H1 (cell line): ENCODE measurements at regions not wholly inside any gene's neighbourhood (a gene's known extent, or its start where the extent isn't known, plus 50 kb on each side); places are given as distances from the start of the nearest gene placed in this dataset.

Experiments used
- CTCF ChIA-PET: fragments of 300-600 bp; sonication (Branson Sonifier 250); formaldehyde crosslinking; loops from one replicate; lab custom pipeline; 2021; ENCODE audit not compliant: partially characterized antibody; lab: Charles Lee
- POLR2A ChIA-PET: fragments of 300-600 bp; sonication (Branson Sonifier 250); formaldehyde crosslinking; loops from one replicate; lab custom pipeline; 2021; ENCODE audit warnings: inconsistent platforms; ENCODE audit not compliant: partially characterized antibody; lab: Charles Lee
- DNase-seq, 2 experiments: peaks; one replicate each; pipeline versions ENCODE4 v3.0.0 to v3.0.0-alpha.2; 2010 to 2022; ENCODE audit warnings: low spot score in 2 of 2, low read depth in 1 of 2, mixed read lengths in 1 of 2
- FAIRE-seq: peaks from 2 replicates; lab custom pipeline; 2011; peaks lifted over from hg19 to GRCh38; lab: Jason Lieb, UNC
- H2AFZ ChIP-seq: 2 replicates; pipeline ENCODE4 v1.8.1; 2012; ENCODE audit warnings: low read length, inconsistent platforms
- H2AK5ac ChIP-seq: 2 replicates; pipeline ENCODE4 v1.6.1; 2013; ENCODE audit warnings: low read depth, low read length
- H2BK120ac ChIP-seq: replicated peaks from 2 replicates; pipeline ENCODE3; 2013; ENCODE audit warnings: low read depth, low read length, inconsistent platforms
- H2BK12ac ChIP-seq: 2 replicates; pipeline ENCODE4 v1.6.1; 2013; ENCODE audit warnings: low read depth, low read length
- H2BK15ac ChIP-seq: 2 replicates; pipeline ENCODE4 v1.6.1; 2013; ENCODE audit warnings: low read length
- H2BK20ac ChIP-seq: 2 replicates; pipeline ENCODE4 v1.6.1; 2013; ENCODE audit warnings: low read length
- H2BK5ac ChIP-seq: 2 replicates; pipeline ENCODE4 v1.6.1; 2013; ENCODE audit warnings: low read depth, low read length
- H3K14ac ChIP-seq: 2 replicates; pipeline ENCODE4 v1.6.1; 2013; ENCODE audit warnings: inconsistent platforms; ENCODE audit not compliant: insufficient read length
- H3K18ac ChIP-seq: 2 replicates; pipeline ENCODE4 v1.6.1; 2013; ENCODE audit warnings: low read length; ENCODE audit errors: extremely low read depth
- H3K23ac ChIP-seq: 2 replicates; pipeline ENCODE4 v1.6.1; 2013; ENCODE audit warnings: inconsistent platforms; ENCODE audit not compliant: insufficient read length
- H3K23me2 ChIP-seq: 2 replicates; pipeline ENCODE4 v1.6.1; 2013; ENCODE audit warnings: low read depth, low read length
- H3K27ac ChIP-seq: 2 replicates; pipeline ENCODE4 v1.6.1; 2011; ENCODE audit warnings: low read depth, low read length, inconsistent platforms
- H3K27me3 ChIP-seq, 4 experiments: replicated peaks in 1 of 4; 1 replicate in 1 of 4; 2 replicates in 3 of 4; pipeline versions ENCODE4 v1.6.1 to v1.8.1; 2011 to 2013; ENCODE audit warnings: low read length in 3 of 4, mild to moderate bottlenecking in 3 of 4, inconsistent platforms in 2 of 4, mixed read lengths in 2 of 4, moderate library complexity in 1 of 4; ENCODE audit not compliant: control insufficient read depth in 3 of 4, insufficient read depth in 3 of 4; ENCODE audit errors: extremely low read depth in 1 of 4
- H3K36me3 ChIP-seq, 4 experiments: 2 replicates each; pipeline versions ENCODE4 v1.6.1 to v1.8.1; 2011 to 2013; ENCODE audit warnings: mild to moderate bottlenecking in 4 of 4, low read length in 3 of 4, moderate library complexity in 2 of 4, control low read depth in 1 of 4, inconsistent platforms in 1 of 4; ENCODE audit not compliant: insufficient read depth in 4 of 4, control insufficient read depth in 2 of 4
- H3K4ac ChIP-seq: replicated peaks from 2 replicates; pipeline ENCODE3; 2013; ENCODE audit warnings: low read length, low read depth, mixed read lengths, inconsistent platforms; ENCODE audit not compliant: insufficient read length
- H3K4me1 ChIP-seq, 4 experiments: replicated peaks in 1 of 4; 1 replicate in 1 of 4; 2 replicates in 3 of 4; pipeline versions ENCODE4 v1.6.1 to v1.8.1; 2011 to 2013; ENCODE audit warnings: low read length in 3 of 4, inconsistent platforms in 2 of 4, mixed read lengths in 1 of 4; ENCODE audit not compliant: insufficient read depth in 4 of 4, control insufficient read depth in 3 of 4
- H3K4me2 ChIP-seq, 2 experiments: 2 replicates each; pipeline versions ENCODE4 v1.6.1 to v1.8.1; 2011 to 2013; ENCODE audit warnings: low read depth in 2 of 2, low read length in 2 of 2, control low read depth in 1 of 2, inconsistent platforms in 1 of 2, mild to moderate bottlenecking in 1 of 2; ENCODE audit not compliant: insufficient read depth in 1 of 2
- H3K4me3 ChIP-seq, 4 experiments: fragments of 200-600, 300-600 bp in 1 of 4; sonication (generic), shearing (Covaris generic), sonication (Bioruptor Twin) in 1 of 4; 2 replicates each; pipeline versions ENCODE4 v1.5.1 to v1.8.1; 2011 to 2016; ENCODE audit warnings: low read length in 4 of 4, low read depth in 3 of 4, control low read depth in 2 of 4, inconsistent platforms in 2 of 4, mild to moderate bottlenecking in 2 of 4, mixed read lengths in 1 of 4, moderate library complexity in 1 of 4; ENCODE audit not compliant: insufficient read depth in 2 of 4; ENCODE audit errors: extremely low read depth in 1 of 4
- H3K56ac ChIP-seq: replicated peaks from 2 replicates; pipeline ENCODE3; 2013; ENCODE audit warnings: low read depth, mild to moderate bottlenecking, mixed read lengths, low read length, inconsistent platforms; ENCODE audit not compliant: insufficient read length
- H3K79me1 ChIP-seq: 2 replicates; pipeline ENCODE4 v1.6.1; 2013; ENCODE audit warnings: low read depth, low read length, control low read depth
- H3K79me2 ChIP-seq, 2 experiments: 2 replicates each; pipeline versions ENCODE4 v1.6.1 to v1.8.1; 2012 to 2013; ENCODE audit warnings: low read length in 2 of 2, mild to moderate bottlenecking in 2 of 2, inconsistent platforms in 1 of 2; ENCODE audit not compliant: insufficient read depth in 2 of 2, control insufficient read depth in 1 of 2
- H3K9ac ChIP-seq, 4 experiments: replicated peaks in 1 of 4; 1 replicate in 1 of 4; 2 replicates in 3 of 4; pipeline versions ENCODE4 v1.6.1 to v1.8.1; 2011 to 2013; ENCODE audit warnings: low read depth in 3 of 4, low read length in 3 of 4, control low read depth in 2 of 4, mild to moderate bottlenecking in 2 of 4, moderate library complexity in 2 of 4, inconsistent platforms in 1 of 4; ENCODE audit errors: extremely low read depth in 1 of 4
- H3K9me3 ChIP-seq, 2 experiments: 2 replicates each; pipeline versions ENCODE4 v1.6.1 to v1.8.1; 2012 to 2013; ENCODE audit warnings: mild to moderate bottlenecking in 2 of 2, moderate library complexity in 2 of 2, control low read depth in 1 of 2, inconsistent platforms in 1 of 2, low read depth in 1 of 2, low read length in 1 of 2, mixed read lengths in 1 of 2; ENCODE audit not compliant: insufficient read depth in 2 of 2
- H4K20me1 ChIP-seq, 2 experiments: replicated peaks in 1 of 2; 2 replicates each; pipeline versions ENCODE3 to v1.8.1; 2011 to 2013; ENCODE audit warnings: inconsistent platforms in 2 of 2, low read length in 2 of 2, mild to moderate bottlenecking in 1 of 2; ENCODE audit not compliant: insufficient read depth in 2 of 2, control insufficient read depth in 1 of 2
- H4K5ac ChIP-seq: 2 replicates; pipeline ENCODE4 v1.6.1; 2013; ENCODE audit warnings: low read length, low read depth, mixed read lengths, inconsistent platforms; ENCODE audit not compliant: insufficient read length
- H4K8ac ChIP-seq: 2 replicates; pipeline ENCODE4 v1.8.0; 2013; ENCODE audit warnings: mild to moderate bottlenecking, moderate library complexity, low read length, inconsistent platforms; ENCODE audit not compliant: insufficient read depth; ENCODE audit errors: extremely low read depth
- H4K91ac ChIP-seq: replicated peaks from 2 replicates; pipeline ENCODE3; 2013; ENCODE audit warnings: low read length, mixed read lengths, inconsistent platforms; ENCODE audit not compliant: insufficient read length
- CTBP2 ChIP-seq: IDR thresholded peaks from 2 replicates; pipeline ENCODE4 v1.7.0; 2011; ENCODE audit warnings: borderline replicate concordance, mild to moderate bottlenecking, moderate library complexity, mixed read lengths, low read length; ENCODE audit not compliant: insufficient read depth, insufficient read length
- HDAC6 ChIP-seq: IDR thresholded peaks from one replicate; pipeline ENCODE4 v1.7.1; 2012; ENCODE audit warnings: low read depth, mild to moderate bottlenecking, inconsistent platforms, low read length, moderate library complexity
- MAFK ChIP-seq: IDR thresholded peaks from 2 replicates; pipeline ENCODE4 v1.6.1; 2012; ENCODE audit warnings: low read depth, mild to moderate bottlenecking, improper control_type of control experiment, low read length
- POU5F1 ChIP-seq: IDR thresholded peaks from 2 replicates; pipeline ENCODE4 v1.6.1; 2011; ENCODE audit warnings: low read depth, mild to moderate bottlenecking, low read length, moderate library complexity
- RBBP5 ChIP-seq: IDR thresholded peaks from 2 replicates; pipeline ENCODE4 v1.7.1; 2012; ENCODE audit warnings: low read depth, mild to moderate bottlenecking, inconsistent platforms, low read length, moderate library complexity, borderline replicate concordance
- USF2 ChIP-seq: IDR thresholded peaks from 2 replicates; pipeline ENCODE4 v1.6.1; 2011; ENCODE audit warnings: low read length, improper control_type of control experiment
- TF ChIP-seq, protein P1 (sequence below): IDR thresholded peaks from 2 replicates; pipeline ENCODE4 v1.6.1; 2012; ENCODE audit warnings: inconsistent platforms

DNA sequence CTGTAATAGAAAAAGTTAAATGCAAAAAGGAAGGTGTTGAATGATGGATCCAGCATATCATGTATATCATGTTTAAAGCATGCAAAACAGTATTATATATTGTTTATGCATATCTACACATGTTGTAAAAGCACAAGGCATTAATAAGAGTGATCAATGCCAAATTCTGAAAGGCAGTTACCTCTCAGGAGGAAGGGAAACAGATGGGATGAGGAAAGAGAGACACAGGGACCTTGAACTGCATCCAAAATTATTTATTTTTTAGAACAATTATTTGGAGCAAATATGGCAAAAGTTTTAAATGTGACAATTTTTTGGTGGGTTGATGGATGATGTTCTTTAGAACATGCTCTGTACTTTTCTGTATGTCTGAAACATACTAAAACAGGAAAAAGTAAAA lies 193.4 kb downstream of the CLCN4 start:
- Histone ChIP-seq H3K23ac (no peak overlapping the region), H4K5ac (no peak overlapping the region), H2AK5ac (no peak overlapping the region), H3K9ac (no peak overlapping the region), H3K23me2 (no peaks in the 10 kb centered on the region), H3K14ac (no peak overlapping the region), H3K4me2 (no peak overlapping the region), H3K18ac (no peak overlapping the region), H3K9me3 (no peaks in the 10 kb centered on the region), H3K27me3 (no peaks in the 10 kb centered on the region), H2BK20ac (no peak overlapping the region), H3K56ac (no peak overlapping the region), H3K27ac (no peak overlapping the region), H3K36me3 (no peaks in the 10 kb centered on the region), H3K79me1 (no peaks in the 10 kb centered on the region), H4K91ac (no peak overlapping the region), H3K4me1 (no peaks in the 10 kb centered on the region), H3K79me2 (no peaks in the 10 kb centered on the region), H2AFZ (no peak overlapping the region), H2BK12ac (no peak overlapping the region), H3K4ac (no peak overlapping the region), H2BK5ac (no peak overlapping the region), H4K20me1 (no peaks in the 10 kb centered on the region), H2BK15ac (no peak overlapping the region), H2BK120ac (no peak overlapping the region), H4K8ac (no peak overlapping the region), H3K4me3 (no peak overlapping the region)
- TF ChIP-seq HDAC6 (no peak), POU5F1 (no peak), RBBP5 (no peak), MAFK (no peak), CTBP2 (no peak), USF2 (no peak)
- TF ChIP-seq, protein P1, sequence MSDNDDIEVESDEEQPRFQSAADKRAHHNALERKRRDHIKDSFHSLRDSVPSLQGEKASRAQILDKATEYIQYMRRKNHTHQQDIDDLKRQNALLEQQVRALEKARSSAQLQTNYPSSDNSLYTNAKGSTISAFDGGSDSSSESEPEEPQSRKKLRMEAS: no peak
- ChIA-PET CTCF (no interaction called here), POLR2A (no interaction called here)
- FAIRE-seq (no peak), DNase-seq (no peak)
